A549 (cell line): ENCODE measurements at regions not wholly inside any gene's neighbourhood (a gene's known extent, or its start where the extent isn't known, plus 50 kb on each side); places are given as distances from the start of the nearest gene placed in this dataset.

ENCODE experiments used
- ATAC-seq, 2 experiments: fragments of 200-7000 bp in 1 of 2; fragments of >200 bp in 1 of 2; cut with Nextera tagmentation in 1 of 2; cut with Tn5 transposase in 1 of 2; 3 replicates each; pipeline versions ENCODE4 v1.8.0 to v1.9.1; 2018 to 2020; ENCODE audit warnings: mild to moderate bottlenecking in 1 of 2, moderate library complexity in 1 of 2
- CTCF ChIA-PET: fragments of 300-600 bp; sonication (Branson Sonifier 250); formaldehyde crosslinking; extraction: SDS; loops from one replicate; lab custom pipeline; 2021; ENCODE audit warnings: antibody characterized with exemption, inconsistent platforms; lab: Yijun Ruan, JAX
- POLR2A ChIA-PET: fragments of 350-600 bp; formaldehyde crosslinking; extraction: SDS; loops from one replicate; lab custom pipeline; 2021; ENCODE audit warnings: antibody characterized with exemption, inconsistent platforms; lab: Yijun Ruan, JAX
- DNase-seq, 2 experiments: peaks; one replicate each; pipeline versions ENCODE4 v3.0.0 to v3.0.0-alpha.2; 2011 to 2016; ENCODE audit warnings: low read depth in 1 of 2, low spot score in 1 of 2
- FAIRE-seq: peaks from 2 replicates; lab custom pipeline; 2011; peaks lifted over from hg19 to GRCh38; lab: Jason Lieb, UNC
- H3K27ac ChIP-seq, 2 experiments: fragments of >200 bp; sonication (Bioruptor Twin); formaldehyde crosslinking; 3 replicates each; pipeline ENCODE4 v1.5.1; 2016 to 2017
- H3K4me1 ChIP-seq: fragments of >200 bp; sonication (Bioruptor Twin); formaldehyde crosslinking; 3 replicates; pipeline ENCODE4 v1.6.1; 2016
- H3K4me2 ChIP-seq: fragments of >200 bp; sonication (Bioruptor Twin); formaldehyde crosslinking; 3 replicates; pipeline ENCODE4 v1.6.1; 2016
- H3K4me3 ChIP-seq: fragments of >200 bp; sonication (Bioruptor Twin); formaldehyde crosslinking; 3 replicates; pipeline ENCODE4 v1.5.1; 2016
- H3K9me3 ChIP-seq: fragments of >200 bp; sonication (Bioruptor Twin); formaldehyde crosslinking; 3 replicates; pipeline ENCODE4 v1.6.1; 2016
- ATOH8 ChIP-seq: fragments of 250-450 bp; sonication (Bioruptor Pico); IDR thresholded peaks from 2 replicates; pipeline ENCODE4 v1.5.0; 2020; ENCODE audit warnings: low read depth, mild to moderate bottlenecking, moderate library complexity
- CBX8 ChIP-seq: fragments of 200-600 bp; sonication (generic); IDR thresholded peaks from 2 replicates; pipeline ENCODE4 v1.6.1; 2016
- CHD4 ChIP-seq: fragments of 200-600 bp; sonication (generic); IDR thresholded peaks from 2 replicates; pipeline ENCODE4 v1.6.1; 2016; ENCODE audit warnings: antibody characterized with exemption, mild to moderate bottlenecking, borderline replicate concordance
- EP300 ChIP-seq, 2 experiments: fragments of >200 bp; sonication (Bioruptor Twin); formaldehyde crosslinking; IDR thresholded peaks; 2 replicates in 1 of 2; 3 replicates in 1 of 2; pipeline ENCODE4 v1.6.1; 2016 to 2017
- ESRRA ChIP-seq: fragments of 150-350 bp; IDR thresholded peaks from 2 replicates; pipeline ENCODE4 v1.6.1; 2014; ENCODE audit warnings: mild to moderate bottlenecking, low read length, borderline replicate concordance
- FOXS1 ChIP-seq: fragments of 250-450 bp; sonication (Bioruptor Pico); IDR thresholded peaks from 2 replicates; pipeline ENCODE4 v1.5.0; 2020; ENCODE audit warnings: mild to moderate bottlenecking, moderate library complexity
- HES2 ChIP-seq: fragments of >200 bp; sonication (Bioruptor Twin); formaldehyde crosslinking; IDR thresholded peaks from 2 replicates; pipeline ENCODE4 v1.6.1; 2016
- HEYL ChIP-seq: fragments of 250-450 bp; sonication (Bioruptor Pico); IDR thresholded peaks from 2 replicates; pipeline ENCODE4 v1.8.0; 2021; ENCODE audit warnings: mild to moderate bottlenecking, moderate library complexity
- HOXA7 ChIP-seq: fragments of 250-450 bp; sonication (Bioruptor Pico); IDR thresholded peaks from 2 replicates; pipeline ENCODE4 v1.5.0; 2020; ENCODE audit warnings: mild to moderate bottlenecking, moderate library complexity
- HOXB13 ChIP-seq: fragments of 250-450 bp; sonication (Bioruptor Pico); IDR thresholded peaks from 2 replicates; pipeline ENCODE4 v1.5.0; 2020; ENCODE audit warnings: low read depth, mild to moderate bottlenecking, moderate library complexity
- HOXB5 ChIP-seq: fragments of 250-450 bp; sonication (Bioruptor Pico); IDR thresholded peaks from 2 replicates; pipeline ENCODE4 v1.5.0; 2020; ENCODE audit warnings: mild to moderate bottlenecking, moderate library complexity
- NR3C1 ChIP-seq: fragments of >200 bp; sonication (Bioruptor Twin); formaldehyde crosslinking; IDR thresholded peaks from 3 replicates; pipeline ENCODE4 v1.6.1; 2017
- POLR2A ChIP-seq: IDR thresholded peaks from 2 replicates; pipeline ENCODE4 v1.6.1; 2012; ENCODE audit warnings: mild to moderate bottlenecking, low read length
- REST ChIP-seq: fragments of 200-600 bp; sonication (generic); IDR thresholded peaks from 2 replicates; pipeline ENCODE4 v1.6.1; 2016; ENCODE audit warnings: antibody characterized with exemption, mild to moderate bottlenecking, moderate library complexity
- ZC3H11A ChIP-seq: fragments of 450-650 bp; IDR thresholded peaks from 2 replicates; pipeline ENCODE4 v1.6.1; 2014; ENCODE audit warnings: antibody characterized with exemption, mild to moderate bottlenecking
- WGBS: methylation state at CpG from one replicate; pipeline ENCODE4 v1.1.6; 2017; ENCODE audit errors: missing lambda C conversion rate; 5-methylcytosine and 5-hydroxymethylcytosine counted together
- TF ChIP-seq, protein P1 (sequence below): fragments of >200 bp; sonication (Bioruptor Twin); formaldehyde crosslinking; IDR thresholded peaks from 3 replicates; pipeline ENCODE4 v1.6.1; 2016
- TF ChIP-seq, protein P2 (sequence below): fragments of >200 bp; sonication (Bioruptor Twin); formaldehyde crosslinking; IDR thresholded peaks from 3 replicates; pipeline ENCODE4 v1.5.1; 2016
- TF ChIP-seq, protein P3 (sequence below): IDR thresholded peaks from 2 replicates; pipeline ENCODE4 v1.6.1; 2012

- no peak for DNase-seq
- no peaks in the 10 kb centered on the region for H3K9me3 ChIP-seq
- no peak for ATAC-seq
- TF ChIP-seq HES2 (no peak), HEYL (CRISPR knock-in tag) (no peak), ZC3H11A (no peak), NR3C1 (no peak)
- CTCF ChIA-PET: no interaction called here
- WGBS: 81% methylated on average over 10 of the region's 10 CpGs
- POLR2A ChIA-PET: no interaction called here
- H3K27ac ChIP-seq: no peak overlapping the region
- H3K4me2 ChIP-seq: no peak overlapping the region
- H3K4me3 ChIP-seq: no peak overlapping the region
- no peak for FAIRE-seq
- H3K4me1 ChIP-seq: no peaks in the 10 kb centered on the region
Observed at GRCh38 chr6:998551-998950, 305.6 kb upstream of the EXOC2 start.

DNA sequence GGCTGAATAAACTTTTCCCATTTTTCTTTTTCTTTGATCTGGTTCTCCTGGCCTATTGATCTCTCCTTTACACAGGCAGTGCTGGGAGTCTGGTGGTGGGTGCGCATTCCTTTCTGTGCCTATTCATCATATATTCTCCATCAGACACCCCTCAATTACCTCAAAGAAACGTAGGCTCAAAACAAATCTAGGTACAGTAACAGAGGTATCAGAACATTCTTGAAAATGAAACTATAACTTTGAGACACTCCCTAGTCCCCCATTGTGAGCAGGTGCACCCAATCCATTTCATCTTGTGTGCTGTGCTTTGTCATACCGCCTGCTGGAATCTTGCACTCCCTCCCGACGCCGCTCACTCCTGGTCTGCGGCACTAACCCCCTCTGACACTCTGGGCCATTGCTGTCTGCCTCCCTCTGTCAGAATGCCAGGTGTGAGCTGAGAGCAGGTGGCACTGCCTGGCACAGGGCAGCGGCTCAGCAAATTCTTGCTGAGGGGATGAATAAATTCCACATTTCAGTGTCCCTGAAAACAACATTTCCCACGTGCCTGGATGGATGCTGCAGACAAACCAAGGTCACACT is 303.4 kb upstream of the EXOC2 start:
- H3K4me3 ChIP-seq: no peak overlapping the region
- WGBS: 62% methylated on average over 8 of the region's 9 CpGs
- no peaks in the 10 kb centered on the region for H3K9me3 ChIP-seq
- no peak overlapping the region for H3K27ac ChIP-seq
- FAIRE-seq (no peak), ATAC-seq (no peak), DNase-seq (no peak)
- H3K4me2 ChIP-seq: no peak overlapping the region
- ChIA-PET POLR2A (no interaction called here), CTCF (no interaction called here)
- TF ChIP-seq FOXS1 (CRISPR knock-in tag): no peak
- no peak for TF ChIP-seq ATOH8 (CRISPR knock-in tag)
- no peak for TF ChIP-seq CBX8
- no peak for TF ChIP-seq REST
- no peak for TF ChIP-seq ESRRA
- no peak for TF ChIP-seq HOXB5 (CRISPR knock-in tag)
- TF ChIP-seq, protein P1, sequence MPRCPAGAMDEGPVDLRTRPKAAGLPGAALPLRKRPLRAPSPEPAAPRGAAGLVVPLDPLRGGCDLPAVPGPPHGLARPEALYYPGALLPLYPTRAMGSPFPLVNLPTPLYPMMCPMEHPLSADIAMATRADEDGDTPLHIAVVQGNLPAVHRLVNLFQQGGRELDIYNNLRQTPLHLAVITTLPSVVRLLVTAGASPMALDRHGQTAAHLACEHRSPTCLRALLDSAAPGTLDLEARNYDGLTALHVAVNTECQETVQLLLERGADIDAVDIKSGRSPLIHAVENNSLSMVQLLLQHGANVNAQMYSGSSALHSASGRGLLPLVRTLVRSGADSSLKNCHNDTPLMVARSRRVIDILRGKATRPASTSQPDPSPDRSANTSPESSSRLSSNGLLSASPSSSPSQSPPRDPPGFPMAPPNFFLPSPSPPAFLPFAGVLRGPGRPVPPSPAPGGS: no peak
- no peak for TF ChIP-seq HOXA7 (CRISPR knock-in tag)
- no peak for TF ChIP-seq POLR2A
- TF ChIP-seq, protein P2, sequence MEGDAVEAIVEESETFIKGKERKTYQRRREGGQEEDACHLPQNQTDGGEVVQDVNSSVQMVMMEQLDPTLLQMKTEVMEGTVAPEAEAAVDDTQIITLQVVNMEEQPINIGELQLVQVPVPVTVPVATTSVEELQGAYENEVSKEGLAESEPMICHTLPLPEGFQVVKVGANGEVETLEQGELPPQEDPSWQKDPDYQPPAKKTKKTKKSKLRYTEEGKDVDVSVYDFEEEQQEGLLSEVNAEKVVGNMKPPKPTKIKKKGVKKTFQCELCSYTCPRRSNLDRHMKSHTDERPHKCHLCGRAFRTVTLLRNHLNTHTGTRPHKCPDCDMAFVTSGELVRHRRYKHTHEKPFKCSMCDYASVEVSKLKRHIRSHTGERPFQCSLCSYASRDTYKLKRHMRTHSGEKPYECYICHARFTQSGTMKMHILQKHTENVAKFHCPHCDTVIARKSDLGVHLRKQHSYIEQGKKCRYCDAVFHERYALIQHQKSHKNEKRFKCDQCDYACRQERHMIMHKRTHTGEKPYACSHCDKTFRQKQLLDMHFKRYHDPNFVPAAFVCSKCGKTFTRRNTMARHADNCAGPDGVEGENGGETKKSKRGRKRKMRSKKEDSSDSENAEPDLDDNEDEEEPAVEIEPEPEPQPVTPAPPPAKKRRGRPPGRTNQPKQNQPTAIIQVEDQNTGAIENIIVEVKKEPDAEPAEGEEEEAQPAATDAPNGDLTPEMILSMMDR: no peak
- TF ChIP-seq EP300 (IDR thresholded peaks at IDR 0.05): no peak
- no peak for TF ChIP-seq HES2
- TF ChIP-seq HOXB13: no peak
- TF ChIP-seq, protein P3, sequence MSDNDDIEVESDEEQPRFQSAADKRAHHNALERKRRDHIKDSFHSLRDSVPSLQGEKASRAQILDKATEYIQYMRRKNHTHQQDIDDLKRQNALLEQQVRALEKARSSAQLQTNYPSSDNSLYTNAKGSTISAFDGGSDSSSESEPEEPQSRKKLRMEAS: no peak
- TF ChIP-seq CHD4: no peak
- no peaks in the 10 kb centered on the region for H3K4me1 ChIP-seq
